ENCODE measurements at regions not wholly inside any gene's neighbourhood (a gene's known extent, or its start where the extent isn't known, plus 50 kb on each side); places are given as distances from the start of the nearest gene placed in this dataset.

- no peak for TF ChIP-seq CTCF (conservative IDR thresholded peaks at IDR 0.05 in 1 of 2, IDR thresholded peaks at IDR 0.05 in 1 of 2; ENCODE audit: low read depth in 1 of 2, low read length in 2 of 2)
- TF ChIP-seq EZH2 (IDR thresholded peaks at IDR 0.05; ENCODE audit: low read length, missing control alignments), result no peak
These were observed 65.4 kb upstream of the B3GAT1 start for GRCh38 chr11:134477486-134477885.
